Hepatocyte (in vitro differentiated cells): ENCODE measurements at regions not wholly inside any gene's neighbourhood (a gene's known extent, or its start where the extent isn't known, plus 50 kb on each side); places are given as distances from the start of the nearest gene placed in this dataset.

Experiments
- DNase-seq: peaks from one replicate; pipeline ENCODE4 v3.0.0-alpha.2; 2016; ENCODE audit warnings: low spot score
- H2AFZ ChIP-seq: fragments of 200-600 bp; sonication (generic); 2 replicates; pipeline ENCODE4 v1.6.0; 2016; ENCODE audit warnings: antibody characterized with exemption, mild to moderate bottlenecking
- H3K27ac ChIP-seq: fragments of 200-600 bp; sonication (generic); 2 replicates; pipeline ENCODE4 v1.5.1; 2016; ENCODE audit warnings: mild to moderate bottlenecking
- H3K27me3 ChIP-seq: fragments of 200-600 bp; sonication (generic); 2 replicates; pipeline ENCODE4 v1.6.1; 2016
- H3K36me3 ChIP-seq: fragments of 200-600 bp; sonication (generic); replicated peaks from 2 replicates; pipeline ENCODE4 v1.5.1; 2016; ENCODE audit warnings: low read depth; ENCODE audit not compliant: insufficient read depth
- H3K4me1 ChIP-seq: fragments of 200-600 bp; sonication (generic); 2 replicates; pipeline ENCODE4 v1.5.1; 2016; ENCODE audit warnings: mild to moderate bottlenecking, moderate library complexity; ENCODE audit not compliant: insufficient read depth
- H3K4me2 ChIP-seq: fragments of 200-600 bp; sonication (generic); 2 replicates; pipeline ENCODE4 v1.6.0; 2016
- H3K4me3 ChIP-seq: fragments of 200-600 bp; sonication (generic); 2 replicates; pipeline ENCODE4 v1.5.1; 2016; ENCODE audit warnings: mild to moderate bottlenecking
- H3K79me2 ChIP-seq: fragments of 200-600 bp; sonication (generic); 2 replicates; pipeline ENCODE4 v1.6.0; 2017; ENCODE audit warnings: mild to moderate bottlenecking
- H3K9me2 ChIP-seq: fragments of 200-600 bp; sonication (generic); replicated peaks from 2 replicates; pipeline ENCODE4 v1.6.0; 2017; ENCODE audit warnings: mild to moderate bottlenecking; ENCODE audit not compliant: insufficient read depth
- H3K9me3 ChIP-seq: fragments of 200-600 bp; sonication (generic); 2 replicates; pipeline ENCODE4 v1.5.1; 2016; ENCODE audit warnings: low read depth, mild to moderate bottlenecking
- H4K20me1 ChIP-seq: fragments of 200-600 bp; sonication (generic); 2 replicates; pipeline ENCODE4 v1.6.0; 2016; ENCODE audit warnings: mild to moderate bottlenecking; ENCODE audit not compliant: insufficient read depth, poor library complexity, severe bottlenecking
- EZH2 ChIP-seq: fragments of 200-600 bp; sonication (generic); IDR thresholded peaks from 2 replicates; pipeline ENCODE4 v1.6.1; 2016; ENCODE audit warnings: antibody characterized with exemption, mild to moderate bottlenecking, borderline replicate concordance
- EZH2phosphoT487 ChIP-seq: fragments of 200-600 bp; sonication (generic); IDR thresholded peaks from one replicate; pipeline ENCODE4 v1.6.1; 2018; ENCODE audit warnings: antibody characterized with exemption, mild to moderate bottlenecking, low read depth, moderate library complexity; ENCODE audit not compliant: unreplicated experiment, severe bottlenecking
- whole genome bisulfite sequencing: methylation state at CpG from one replicate; pipeline ENCODE4 v1.1.6; 2016; ENCODE audit warnings: low lambda C conversion rate; ENCODE audit errors: missing lambda C conversion rate; 5-methylcytosine and 5-hydroxymethylcytosine counted together
- TF ChIP-seq, protein P1 (sequence below): fragments of 200-600 bp; sonication (generic); IDR thresholded peaks from 2 replicates; pipeline ENCODE4 v1.5.1; 2016; ENCODE audit warnings: antibody characterized with exemption, mild to moderate bottlenecking; ENCODE audit not compliant: poor library complexity

DNA sequence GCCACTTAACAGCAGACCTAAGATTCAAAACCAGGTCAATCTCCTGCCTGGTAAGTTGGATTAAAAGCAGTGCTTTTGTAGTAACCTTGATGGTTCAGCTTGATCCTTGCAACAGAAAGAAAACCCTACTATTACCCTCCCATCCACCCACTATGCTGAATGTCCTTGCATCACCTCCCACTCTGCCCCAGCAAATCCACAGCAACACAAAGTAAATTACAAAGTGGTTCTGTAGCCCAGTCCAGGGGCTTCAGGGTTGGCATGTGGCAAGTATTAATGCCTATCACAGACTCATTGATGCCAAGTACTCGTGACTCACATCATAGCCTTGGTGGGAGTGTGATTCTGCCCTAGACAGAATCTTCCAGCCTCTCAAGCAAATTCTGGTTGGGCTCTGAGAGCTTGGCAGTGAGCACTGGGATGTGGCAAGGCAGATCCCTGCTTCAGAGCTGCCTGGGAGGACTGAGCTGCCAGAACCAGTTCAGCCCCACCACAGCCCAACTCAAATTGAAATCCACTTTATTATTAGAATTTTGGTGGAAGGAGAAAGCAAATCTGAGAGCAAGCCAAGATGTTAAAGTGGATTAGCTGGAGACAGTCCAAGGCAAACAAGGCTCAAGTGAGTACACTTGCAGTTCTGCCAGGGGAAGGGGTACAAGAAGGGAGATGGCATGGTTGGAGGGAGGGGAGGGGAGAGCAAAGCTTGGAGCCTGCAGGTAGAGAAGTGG lies 225.8 kb upstream of the UMPS start:
- no peak overlapping the region for H3K4me2 ChIP-seq
- no peaks in the 10 kb centered on the region for H3K9me3 ChIP-seq
- TF ChIP-seq, protein P1, sequence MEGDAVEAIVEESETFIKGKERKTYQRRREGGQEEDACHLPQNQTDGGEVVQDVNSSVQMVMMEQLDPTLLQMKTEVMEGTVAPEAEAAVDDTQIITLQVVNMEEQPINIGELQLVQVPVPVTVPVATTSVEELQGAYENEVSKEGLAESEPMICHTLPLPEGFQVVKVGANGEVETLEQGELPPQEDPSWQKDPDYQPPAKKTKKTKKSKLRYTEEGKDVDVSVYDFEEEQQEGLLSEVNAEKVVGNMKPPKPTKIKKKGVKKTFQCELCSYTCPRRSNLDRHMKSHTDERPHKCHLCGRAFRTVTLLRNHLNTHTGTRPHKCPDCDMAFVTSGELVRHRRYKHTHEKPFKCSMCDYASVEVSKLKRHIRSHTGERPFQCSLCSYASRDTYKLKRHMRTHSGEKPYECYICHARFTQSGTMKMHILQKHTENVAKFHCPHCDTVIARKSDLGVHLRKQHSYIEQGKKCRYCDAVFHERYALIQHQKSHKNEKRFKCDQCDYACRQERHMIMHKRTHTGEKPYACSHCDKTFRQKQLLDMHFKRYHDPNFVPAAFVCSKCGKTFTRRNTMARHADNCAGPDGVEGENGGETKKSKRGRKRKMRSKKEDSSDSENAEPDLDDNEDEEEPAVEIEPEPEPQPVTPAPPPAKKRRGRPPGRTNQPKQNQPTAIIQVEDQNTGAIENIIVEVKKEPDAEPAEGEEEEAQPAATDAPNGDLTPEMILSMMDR: no peak
- TF ChIP-seq EZH2 (no peak), EZH2phosphoT487 (no peak)
- H3K36me3 ChIP-seq: no peaks in the 10 kb centered on the region
- H3K4me3 ChIP-seq: no peak overlapping the region
- H3K27me3 ChIP-seq: no peaks in the 10 kb centered on the region
- no peaks in the 10 kb centered on the region for H4K20me1 ChIP-seq
- H2AFZ ChIP-seq: no peak overlapping the region
- no peaks in the 10 kb centered on the region for H3K79me2 ChIP-seq
- H3K9me2 ChIP-seq: no peaks in the 10 kb centered on the region
- 82% methylated on average over 1 of the region's 1 CpG for WGBS
- H3K27ac ChIP-seq: no peak overlapping the region
- DNase-seq: no peak
- H3K4me1 ChIP-seq: no peaks in the 10 kb centered on the region

DNA sequence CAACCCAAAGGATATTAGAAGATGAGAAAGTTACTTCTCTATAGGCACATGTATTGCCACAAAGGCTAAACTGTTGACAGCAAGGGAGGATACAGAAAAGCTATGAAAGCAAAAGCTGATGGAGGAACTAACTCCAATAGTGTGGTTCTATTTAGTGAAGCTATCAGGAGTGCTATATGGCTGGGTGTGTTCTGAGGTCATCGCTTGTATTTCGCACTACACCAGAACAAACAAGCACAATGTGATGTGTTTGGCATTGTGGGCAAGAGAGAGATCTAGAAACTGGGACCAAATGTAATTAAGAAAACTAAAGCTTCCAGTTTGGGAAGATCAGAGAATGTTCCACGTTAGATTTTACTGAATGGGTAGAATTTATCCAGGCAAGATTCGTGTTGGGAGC lies 220.4 kb upstream of the UMPS start:
- TF ChIP-seq EZH2: no peak
- TF ChIP-seq, protein P1: no peak
- TF ChIP-seq EZH2phosphoT487: no peak
- Histone ChIP-seq H3K4me1 (peaks cover 5% of the 10 kb centered on the region), H4K20me1 (no peaks in the 10 kb centered on the region), H3K27me3 (no peaks in the 10 kb centered on the region), H3K9me2 (no peaks in the 10 kb centered on the region), H3K4me2 (no peak overlapping the region), H3K4me3 (no peak overlapping the region), H3K27ac (no peak overlapping the region), H2AFZ (no peak overlapping the region), H3K9me3 (no peaks in the 10 kb centered on the region), H3K36me3 (no peaks in the 10 kb centered on the region), H3K79me2 (no peaks in the 10 kb centered on the region)
- 96% methylated on average over 4 of the region's 4 CpGs for WGBS
- DNase-seq: no peak

DNA sequence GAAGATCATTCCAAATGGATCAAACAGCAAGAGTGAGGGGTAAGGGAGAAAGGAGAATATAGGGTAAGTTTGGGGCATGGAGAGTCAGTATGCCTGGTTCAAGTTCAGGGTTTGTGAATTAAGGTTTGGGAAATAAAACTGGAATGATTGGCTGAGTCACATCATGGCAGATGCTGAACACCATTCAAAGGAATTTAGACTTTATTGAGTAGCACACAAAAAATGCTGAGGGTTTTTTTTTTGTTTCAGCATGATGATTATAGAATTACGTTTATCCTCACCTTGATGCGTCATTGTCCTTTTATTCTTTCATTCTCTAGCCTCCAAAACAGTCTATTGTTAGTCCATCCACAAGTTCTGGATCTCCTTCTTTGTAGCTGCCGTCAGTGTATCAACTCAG lies 220.0 kb upstream of the UMPS start:
- no peak for TF ChIP-seq EZH2
- TF ChIP-seq EZH2phosphoT487: no peak
- TF ChIP-seq, protein P1: no peak
- Histone ChIP-seq H3K27ac (no peak overlapping the region), H3K4me2 (no peak overlapping the region), H2AFZ (no peak overlapping the region), H3K9me3 (no peaks in the 10 kb centered on the region), H3K36me3 (no peaks in the 10 kb centered on the region), H3K4me3 (no peak overlapping the region), H3K4me1 (peaks cover 5% of the 10 kb centered on the region), H3K79me2 (no peaks in the 10 kb centered on the region), H4K20me1 (no peaks in the 10 kb centered on the region), H3K27me3 (no peaks in the 10 kb centered on the region), H3K9me2 (no peaks in the 10 kb centered on the region)
- DNase-seq: no peak
- WGBS: 97% methylated on average over 3 of the region's 3 CpGs
